Activated CD8-positive, alpha-beta memory T cell treated with anti-CD3 and anti-CD28 coated beads, Interleukin-2, amount 50 U/mL, for 1 hour (primary cell): ENCODE measurements at regions not wholly inside any gene's neighbourhood (a gene's known extent, or its start where the extent isn't known, plus 50 kb on each side); places are given as distances from the start of the nearest gene placed in this dataset.

Experiments
- DNase-seq: peaks from one replicate; pipeline ENCODE4 v3.0.0-alpha.2; 2020; ENCODE audit errors: extremely low read depth

DNA sequence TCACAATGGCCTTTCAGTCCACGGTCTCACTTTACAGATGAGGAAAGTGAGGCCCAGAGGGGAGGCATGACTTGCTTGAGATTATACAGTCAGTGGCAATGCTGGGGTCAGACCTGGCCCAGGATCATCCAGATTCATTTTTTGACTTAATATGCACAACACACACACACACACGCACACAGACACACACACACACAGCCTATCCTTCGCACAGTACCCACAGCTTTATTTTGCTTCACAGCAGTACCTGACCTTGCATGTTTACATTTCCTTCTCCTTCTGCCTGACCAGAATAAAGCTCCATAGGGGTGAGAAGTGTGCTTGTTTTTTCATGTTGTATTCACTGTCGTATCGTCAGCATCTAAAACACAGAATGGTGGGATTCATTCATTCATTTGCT, 79.8 kb downstream of the VEGFA start:
- DNase-seq, result no peak

DNA sequence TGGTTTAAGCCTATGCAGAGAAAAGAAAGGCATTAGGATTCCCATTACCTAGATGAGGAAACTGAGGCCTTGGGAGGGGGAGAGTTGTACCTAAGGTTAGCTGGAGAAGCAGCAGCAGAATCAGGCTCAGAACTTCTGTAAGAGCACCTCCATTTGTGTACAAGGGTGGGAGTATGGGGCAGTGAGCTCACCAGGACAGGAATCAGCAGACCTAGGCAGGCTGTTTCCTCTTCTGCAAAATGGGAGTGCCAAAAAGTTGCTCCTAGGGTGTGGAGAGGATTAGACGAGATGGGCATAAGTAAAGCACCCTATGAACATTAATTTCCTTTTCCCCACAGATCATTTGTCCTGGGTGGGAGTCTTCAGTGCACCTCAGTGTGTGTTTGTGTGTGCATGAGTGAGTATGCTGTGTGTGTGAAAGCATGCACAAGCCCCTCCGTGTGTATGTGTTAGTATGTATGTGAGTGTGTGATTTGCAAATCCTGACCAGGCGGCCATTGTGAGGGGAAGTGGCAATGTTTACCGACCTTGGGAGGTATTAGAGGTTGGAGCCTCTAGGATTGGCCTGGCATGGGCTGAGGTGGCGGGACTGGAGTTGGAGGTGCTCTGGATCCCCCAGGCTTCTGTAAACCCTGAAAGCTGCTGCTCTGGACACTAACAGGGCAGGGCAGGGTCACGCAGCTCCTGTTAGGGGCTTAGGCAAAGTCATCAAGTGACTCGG, 78.8 kb downstream of the VEGFA start:
- no peak for DNase-seq

DNA sequence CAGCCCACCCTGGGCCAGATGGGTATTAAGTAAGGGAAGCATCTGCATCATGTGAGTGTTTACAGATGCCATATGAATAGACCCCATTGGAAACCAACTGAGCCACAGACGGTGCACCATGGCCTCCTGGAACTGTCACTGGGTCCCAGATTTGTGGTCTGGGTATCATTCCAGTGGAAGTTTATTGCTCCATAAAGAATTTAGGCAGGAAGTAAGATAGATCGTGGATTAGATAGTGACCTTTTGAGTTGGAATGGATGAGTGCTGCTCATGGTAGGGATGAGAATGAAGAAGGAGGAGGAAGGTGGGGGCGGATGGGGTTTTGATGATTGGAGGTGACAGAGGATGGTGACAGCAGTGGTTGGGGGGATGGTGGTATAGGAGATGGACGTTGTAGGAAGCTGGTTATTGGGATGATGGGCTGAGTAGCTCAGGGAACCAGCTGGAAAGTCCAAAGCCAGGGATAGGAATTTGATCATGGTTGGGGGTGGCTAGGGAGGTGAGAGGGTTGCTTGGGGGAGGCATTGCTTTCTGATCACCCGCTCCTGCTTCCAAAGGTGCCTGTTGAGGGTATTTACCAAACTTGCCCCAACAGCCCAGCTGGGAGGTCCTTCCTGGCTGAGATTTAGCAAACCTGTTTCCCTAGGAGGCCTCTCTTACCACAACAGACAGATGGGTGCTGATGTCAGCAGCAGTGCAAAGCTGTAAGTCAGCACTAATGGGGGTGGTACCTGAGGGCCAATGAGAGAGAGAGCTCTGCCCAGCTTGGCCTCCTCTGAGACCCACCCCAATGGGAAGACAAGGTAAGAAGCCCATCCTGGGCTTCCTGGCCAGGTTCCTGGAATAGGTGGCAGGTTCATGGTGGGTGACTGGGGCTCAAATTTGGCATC, 78.0 kb downstream of the VEGFA start:
- no peak for DNase-seq

DNA sequence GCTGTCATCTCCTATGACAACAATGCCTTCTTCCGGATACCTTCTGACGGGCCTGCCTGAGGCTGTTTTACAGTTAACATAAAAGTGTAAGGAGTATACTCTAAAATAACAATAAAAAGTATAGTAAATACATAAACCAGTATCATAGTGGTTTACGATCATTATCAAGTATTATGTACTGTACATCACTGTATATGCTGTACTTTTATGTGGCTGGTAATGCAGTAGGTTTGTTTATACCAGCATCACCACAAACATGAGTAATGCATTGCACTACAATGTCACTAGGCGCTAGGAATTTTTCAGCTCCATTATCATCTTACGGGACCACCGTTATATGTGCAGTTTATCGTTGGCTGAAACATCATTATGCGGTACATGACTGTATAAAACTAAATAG, 76.5 kb downstream of the VEGFA start:
- DNase-seq, result no peak

DNA sequence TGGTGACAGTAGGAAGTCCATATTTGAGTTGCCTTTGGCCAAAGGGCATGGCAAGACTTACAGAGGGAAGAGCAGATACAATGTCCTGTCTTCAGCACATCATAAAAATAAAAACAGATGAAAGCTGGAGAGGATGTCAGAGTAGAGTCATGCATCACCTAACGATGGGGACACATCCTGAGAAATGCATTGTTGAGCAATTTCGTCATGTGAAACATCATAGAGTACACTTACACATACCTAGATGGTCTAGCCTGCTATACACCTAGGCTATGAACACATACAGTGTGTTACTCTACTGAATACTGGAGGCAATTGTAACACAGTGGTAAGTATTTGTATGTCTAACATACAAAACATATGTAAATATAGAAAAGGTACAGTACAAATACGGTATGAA, 75.6 kb downstream of the VEGFA start:
- DNase-seq, result no peak

DNA sequence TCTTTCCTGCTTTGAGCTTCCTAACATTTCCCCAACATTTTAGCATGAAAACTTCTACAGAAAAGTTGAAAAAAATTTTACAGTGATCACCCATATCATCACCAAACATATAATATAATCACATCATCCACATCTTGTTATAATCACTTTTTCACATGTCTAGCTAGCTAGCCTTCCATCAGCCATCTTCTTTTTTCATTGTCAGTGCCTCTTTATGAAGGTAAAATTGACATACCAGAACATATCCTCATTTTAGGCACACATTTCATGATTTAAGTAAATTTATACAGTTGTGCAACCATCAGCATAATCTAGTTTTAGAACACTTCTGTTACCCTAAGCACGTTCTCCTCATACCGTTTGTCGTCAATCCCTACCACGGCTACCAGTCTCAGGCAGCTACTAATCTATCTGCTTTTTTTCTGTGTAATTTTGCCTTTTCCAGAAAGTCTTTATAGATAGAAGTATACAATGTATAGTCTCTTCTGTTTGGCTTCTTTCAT, 73.7 kb downstream of the VEGFA start:
- no peak for DNase-seq

DNA sequence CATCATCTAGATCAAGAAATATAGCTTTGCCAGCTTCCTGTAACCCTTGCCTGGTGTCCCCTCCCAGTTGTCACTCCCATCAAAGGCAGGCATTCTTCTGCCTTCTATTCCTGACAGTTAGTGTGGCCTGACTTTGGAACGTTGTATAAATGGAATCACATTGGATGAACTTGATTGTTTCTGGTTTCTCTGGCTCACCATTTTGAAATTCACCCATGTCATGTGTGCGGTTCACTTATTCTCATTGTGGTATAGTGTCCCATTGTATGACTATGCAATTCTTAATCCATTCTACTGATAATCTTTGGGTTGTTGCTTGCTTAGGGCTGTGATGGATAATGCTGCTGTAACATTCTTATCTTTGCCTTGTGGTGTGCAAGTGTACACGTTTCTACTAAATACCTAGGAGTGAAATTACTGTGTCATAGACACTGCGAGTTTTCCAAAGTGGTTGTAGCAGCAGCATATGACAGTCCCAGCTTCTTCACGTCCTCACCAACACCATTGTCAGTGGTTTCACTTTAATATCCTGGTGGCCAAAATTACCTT, 73.2 kb downstream of the VEGFA start:
- DNase-seq, result no peak

DNA sequence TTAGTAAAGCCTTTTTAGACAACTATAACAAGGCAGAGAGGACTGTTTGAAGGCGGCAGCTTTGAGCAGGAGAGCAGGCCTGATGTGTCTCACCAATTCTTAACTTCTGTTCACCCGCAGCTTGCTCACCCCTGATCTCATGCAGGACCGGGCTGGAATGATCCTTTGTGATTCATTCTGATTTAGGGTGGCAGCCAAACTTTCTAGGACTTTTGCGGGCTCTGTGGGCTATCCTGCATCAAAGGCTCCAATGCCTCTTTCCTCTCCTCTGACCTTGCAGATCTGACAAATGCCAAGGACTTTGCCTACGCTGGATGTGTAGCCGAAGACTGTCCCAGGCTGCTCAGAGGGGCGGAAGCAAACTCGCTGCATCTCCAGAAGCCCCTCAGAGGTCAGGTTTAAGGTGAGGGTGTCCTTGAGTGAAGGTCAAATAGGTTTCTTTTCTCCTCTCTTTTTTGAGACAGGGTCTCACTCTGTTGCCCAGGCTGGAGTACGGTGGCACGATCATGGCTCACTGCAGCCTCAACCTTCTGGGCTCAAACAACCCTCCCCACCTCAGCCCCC, 72.3 kb downstream of the VEGFA start:
- DNase-seq, result no peak

DNA sequence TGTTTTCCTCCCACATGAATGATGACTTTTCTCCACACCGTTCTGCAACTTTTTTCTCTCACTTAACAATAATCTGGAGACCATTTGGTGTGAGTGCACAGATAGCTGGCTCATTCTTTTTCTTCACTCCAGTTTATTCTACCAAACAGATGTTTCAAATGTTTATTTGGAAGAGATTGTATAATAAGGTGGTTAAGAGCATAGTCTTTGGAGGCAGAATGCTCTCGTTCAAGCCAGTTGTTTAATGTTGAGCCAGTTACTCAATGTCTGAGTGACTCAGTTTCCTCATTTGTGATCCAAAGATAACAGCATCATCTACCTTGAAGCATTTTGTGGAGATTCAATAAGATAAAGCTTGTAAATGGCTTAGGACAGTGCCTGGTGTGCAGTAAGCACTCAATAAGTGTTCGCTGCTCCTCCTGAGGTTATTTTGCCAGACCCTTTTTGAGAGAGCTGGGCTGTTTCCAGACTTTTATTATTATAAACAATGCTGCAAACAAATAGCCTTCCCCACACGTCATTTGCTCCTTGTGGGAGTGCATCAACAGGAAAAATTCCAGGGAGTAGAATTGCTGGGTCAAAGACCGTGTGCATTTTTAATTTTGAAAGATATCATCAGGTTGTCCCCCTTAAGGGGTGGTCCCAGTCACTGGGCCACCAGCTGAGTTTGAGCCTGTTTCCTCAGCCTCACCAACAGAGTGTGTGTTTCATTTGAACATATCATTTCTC, 70.6 kb downstream of the VEGFA start:
- no peak for DNase-seq

DNA sequence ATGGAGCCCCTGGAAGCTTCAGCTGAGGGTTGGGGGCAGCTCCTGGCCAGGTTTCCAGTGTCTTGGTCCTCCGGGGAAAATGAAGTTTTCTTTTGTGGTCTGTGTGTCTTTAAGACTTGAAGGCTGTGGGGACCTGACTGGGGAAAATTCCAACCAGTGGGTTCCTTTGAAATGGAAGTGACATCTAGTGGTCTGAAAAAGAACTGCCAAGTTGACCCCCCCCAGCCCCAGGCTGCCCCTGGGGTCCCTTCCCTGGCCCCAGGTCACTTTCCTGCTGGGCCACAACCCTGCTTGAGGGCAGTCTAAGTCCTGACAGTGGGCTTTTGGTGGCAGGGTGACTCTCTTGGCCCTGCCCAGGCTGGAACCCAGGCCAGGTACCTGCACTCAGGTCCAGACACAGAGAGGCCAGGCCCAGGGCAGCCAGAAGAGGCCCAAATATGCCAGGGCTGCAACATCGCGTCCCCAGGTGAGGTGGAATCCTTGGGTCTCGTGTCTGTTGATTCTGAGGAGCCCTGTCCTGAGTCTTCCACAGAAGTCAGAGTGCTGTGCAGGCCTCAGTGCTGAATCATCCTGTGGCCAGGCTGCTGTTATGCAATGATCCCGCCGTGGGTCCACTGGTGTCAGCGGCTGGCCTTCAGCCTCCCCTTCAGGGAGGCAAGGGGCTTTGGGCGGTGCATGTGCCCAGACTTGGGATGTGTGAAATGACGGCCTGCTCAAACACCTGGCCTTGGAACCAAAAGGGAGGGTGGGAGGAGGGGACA, 68.4 kb downstream of the VEGFA start:
- no peak for DNase-seq

DNA sequence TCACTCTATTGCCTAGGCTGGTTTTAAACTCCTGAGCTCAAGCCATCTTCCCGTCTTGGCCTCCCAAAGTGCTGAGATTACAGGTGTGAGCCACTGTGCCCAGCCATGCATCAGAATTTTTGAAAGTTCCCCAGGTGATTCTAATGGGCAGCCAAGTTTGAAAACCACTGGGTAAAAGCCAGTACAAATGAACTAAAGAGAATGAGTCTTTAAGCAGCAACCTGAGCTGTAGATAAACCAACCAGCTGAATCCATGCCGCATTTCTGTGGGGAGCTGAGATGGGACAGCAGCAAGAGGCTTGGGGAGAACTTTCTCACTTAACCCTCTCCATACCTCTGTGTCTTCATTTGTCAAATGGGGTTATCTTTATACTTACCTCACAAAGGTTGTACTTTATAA, 67.5 kb downstream of the VEGFA start:
- DNase-seq, result no peak

DNA sequence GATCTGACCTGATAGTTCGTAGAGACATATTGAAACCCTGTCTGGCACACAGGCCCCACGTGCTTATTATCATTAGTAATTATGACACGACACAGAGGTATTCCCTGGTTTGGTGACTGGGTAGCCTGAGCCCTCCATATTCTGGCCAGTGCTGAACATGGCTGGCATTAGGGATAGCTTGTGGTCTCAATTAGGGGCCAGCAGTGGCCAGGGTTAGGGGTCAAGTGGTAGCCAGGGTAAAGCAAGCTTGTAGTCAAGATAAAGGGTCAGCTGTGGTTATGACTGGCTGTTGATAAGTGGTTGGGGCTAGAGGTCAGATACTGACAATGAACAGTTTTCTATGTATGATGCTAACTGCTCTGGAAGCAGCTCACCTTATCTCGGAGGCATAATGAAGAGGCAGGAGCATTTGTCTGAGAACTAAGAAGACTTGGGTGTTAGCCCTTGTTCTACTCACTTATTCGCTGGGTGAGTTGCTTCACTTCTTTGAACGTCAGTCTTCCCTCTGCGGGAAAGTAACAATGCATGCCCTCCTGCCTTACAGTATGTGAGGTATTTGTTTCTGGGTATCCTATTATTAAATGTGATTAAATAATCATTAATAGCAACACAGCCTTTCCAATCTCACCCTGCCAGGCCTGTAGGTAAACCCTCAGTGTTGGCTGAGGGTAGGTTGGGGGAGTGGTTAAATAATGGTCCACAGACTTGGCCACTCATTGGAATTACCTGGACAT, 66.7 kb downstream of the VEGFA start:
- DNase-seq, result no peak
